H4 (cell line): ENCODE measurements at regions not wholly inside any gene's neighbourhood (a gene's known extent, or its start where the extent isn't known, plus 50 kb on each side); places are given as distances from the start of the nearest gene placed in this dataset.

Experiments used
- DNase-seq: peaks from one replicate; pipeline ENCODE4 v3.0.0-alpha.2; 2015; ENCODE audit warnings: low spot score

DNA sequence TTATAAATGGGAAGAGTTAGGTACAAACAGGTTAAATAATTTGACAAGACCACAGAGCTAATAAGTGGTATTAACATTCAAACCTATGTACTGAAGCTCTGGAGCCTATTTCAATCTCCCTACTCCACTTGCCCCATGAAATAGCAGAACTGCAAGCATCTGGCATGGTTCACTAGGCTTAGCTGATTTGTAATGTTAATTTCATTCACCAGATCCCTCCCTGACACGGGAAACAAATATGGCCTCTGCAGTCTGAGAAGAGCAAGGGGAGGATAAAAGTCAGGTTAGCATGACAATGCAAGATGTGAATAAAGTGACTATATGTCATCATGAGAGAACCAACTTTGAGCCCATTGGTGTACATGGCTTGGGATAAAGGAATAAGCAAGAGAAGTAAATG is 428.8 kb downstream of the BRINP1 start:
- DNase-seq, result no peak

DNA sequence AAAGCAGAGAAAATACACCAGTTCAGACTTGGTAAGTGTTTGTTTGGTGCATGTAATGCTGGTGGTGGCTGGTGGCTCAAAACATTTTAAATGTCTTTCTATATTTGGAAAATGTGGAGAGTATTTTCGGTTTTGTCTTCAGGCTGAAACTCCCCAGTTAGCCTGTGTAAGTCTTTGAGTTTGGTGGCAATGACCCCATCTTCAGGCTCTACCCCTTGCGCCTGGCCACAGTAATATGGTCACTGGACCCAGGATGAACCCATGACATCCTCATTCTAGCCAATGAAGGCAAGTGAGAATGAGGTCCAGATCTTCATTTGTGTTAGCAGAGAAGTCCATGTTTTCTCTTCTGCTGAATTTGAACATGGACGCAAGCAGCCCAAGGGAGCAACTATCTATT is 422.6 kb downstream of the BRINP1 start:
- DNase-seq, result no peak

DNA sequence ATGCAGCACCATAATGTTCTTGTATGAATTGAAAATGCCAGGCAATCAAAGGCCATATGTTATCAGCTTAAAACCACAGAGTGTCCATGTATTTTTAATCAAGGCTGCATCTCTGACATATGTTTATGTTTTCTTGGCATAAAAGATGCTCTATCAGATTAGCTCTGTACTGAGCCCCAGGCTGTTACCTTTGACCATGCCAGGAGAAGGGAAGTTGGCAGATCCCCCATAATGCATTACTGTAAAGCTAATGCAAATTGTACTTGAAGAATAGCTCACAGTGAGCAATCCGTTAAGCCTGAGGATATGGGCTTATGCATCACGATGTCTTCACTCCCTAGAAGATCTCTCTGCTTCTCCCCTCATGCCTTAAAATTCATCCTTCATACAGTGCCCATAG is 414.4 kb downstream of the BRINP1 start:
- no peak for DNase-seq

DNA sequence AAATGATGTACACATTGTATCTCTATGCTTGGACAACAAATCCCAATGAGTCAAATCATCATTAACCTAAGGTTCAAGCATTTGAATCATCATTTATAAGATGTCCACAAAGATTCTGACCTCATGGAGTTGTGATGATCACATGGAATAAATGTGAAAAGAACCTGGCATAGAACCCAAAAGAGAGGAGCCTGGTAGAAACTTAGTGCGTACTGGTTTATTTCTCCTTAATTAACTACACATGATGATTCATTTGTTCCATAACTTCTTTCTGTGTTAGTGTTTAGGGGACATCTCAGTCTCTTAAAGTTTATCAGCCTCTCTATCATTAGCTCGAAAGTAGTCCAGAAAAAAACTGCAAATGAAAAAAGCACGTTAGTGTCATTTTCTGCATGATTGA is 411.6 kb downstream of the BRINP1 start:
- no peak for DNase-seq

DNA sequence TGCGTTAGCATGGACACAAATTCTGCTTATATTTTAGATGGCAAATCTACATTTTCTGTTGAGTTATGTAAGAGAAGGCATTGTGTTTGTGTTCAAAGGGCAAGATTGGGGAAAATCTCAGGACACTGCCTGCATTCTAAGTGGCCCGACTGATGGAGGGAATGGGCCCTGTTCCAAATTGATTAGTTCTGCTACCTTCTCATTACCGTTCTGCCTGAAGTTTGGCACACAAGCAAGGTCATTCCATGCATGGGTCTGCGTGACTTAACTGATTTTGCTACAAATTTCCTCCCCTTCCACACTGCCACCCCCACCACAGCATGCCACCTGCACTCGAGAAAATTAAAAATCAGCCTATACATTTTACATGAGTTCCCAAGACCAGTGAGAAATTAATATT is 409.9 kb downstream of the BRINP1 start:
- DNase-seq, result no peak

DNA sequence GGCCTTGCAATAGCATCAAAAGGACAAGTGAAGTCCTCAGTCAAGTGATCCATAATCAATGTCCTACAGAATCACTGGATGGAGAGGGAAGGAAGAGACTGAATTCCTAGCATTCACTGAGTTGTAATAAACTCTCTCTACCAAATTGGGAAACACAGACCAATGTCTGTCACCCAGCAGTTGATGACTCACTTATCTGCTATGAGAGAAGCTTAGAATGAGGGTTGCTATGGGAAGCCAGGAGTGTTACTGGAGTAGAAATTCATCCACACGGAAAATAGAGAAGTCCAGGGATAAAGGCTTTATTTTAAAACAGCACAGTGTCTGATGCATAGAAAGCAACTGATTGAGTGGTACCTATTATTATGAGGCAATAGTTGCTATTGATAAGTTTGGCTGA is 407.4 kb downstream of the BRINP1 start:
- DNase-seq, result peak; percentile 42

DNA sequence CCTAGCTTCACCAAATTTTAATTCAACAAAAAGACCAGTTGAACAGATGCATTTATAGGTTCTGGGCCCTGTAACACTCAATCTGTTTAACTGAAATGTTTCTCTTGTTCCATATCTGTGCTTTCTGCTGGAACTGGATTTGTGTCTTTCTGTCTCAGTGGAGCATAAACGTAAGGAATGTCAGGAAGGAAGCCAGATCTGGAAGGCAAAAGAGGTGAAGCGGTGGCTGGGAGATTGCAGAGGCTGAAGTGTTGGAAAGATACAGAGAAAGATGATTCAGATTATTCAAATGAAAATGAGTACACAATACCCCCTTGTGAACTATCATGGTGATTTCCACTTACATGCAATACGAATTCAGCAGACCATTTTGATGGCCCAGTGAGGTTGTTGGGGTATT is 406.8 kb downstream of the BRINP1 start:
- no peak for DNase-seq

DNA sequence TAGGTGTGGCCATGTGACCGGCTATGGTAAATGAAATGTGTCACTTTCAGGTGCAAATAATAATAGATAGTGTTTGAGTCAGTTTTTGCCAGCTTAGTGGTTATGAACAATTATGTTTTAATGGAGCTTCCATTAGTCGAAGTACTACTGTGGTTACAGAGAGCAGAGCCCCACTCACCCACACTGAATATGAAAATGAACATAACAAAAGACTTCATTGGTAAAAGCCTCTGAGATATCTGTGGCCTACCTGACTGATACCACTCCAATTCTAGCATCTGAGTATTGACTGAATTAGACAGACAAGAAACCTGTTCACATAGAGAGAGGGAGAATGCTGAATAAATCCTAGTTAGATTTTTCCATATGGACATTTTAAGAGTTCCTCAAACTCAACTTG is 405.6 kb downstream of the BRINP1 start:
- no peak for DNase-seq

DNA sequence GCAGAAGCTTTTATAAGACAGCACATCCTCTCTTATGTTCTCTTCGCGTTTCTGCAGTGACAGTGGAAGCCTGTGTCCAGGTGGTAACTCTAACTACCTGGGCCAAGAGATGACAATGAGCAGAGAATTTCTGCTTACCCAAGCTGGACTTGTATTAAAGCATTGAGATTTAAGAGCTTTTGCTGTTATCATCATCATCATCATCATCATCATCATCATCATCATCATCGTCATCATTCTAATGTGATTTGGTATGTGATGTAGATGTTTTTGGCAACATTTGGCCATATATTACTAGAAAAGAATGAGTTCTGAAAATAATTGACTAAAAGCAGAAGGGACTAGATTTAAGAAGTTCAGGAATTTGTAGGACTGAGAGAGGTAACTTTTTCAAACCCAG is 401.3 kb downstream of the BRINP1 start:
- DNase-seq, result no peak

DNA sequence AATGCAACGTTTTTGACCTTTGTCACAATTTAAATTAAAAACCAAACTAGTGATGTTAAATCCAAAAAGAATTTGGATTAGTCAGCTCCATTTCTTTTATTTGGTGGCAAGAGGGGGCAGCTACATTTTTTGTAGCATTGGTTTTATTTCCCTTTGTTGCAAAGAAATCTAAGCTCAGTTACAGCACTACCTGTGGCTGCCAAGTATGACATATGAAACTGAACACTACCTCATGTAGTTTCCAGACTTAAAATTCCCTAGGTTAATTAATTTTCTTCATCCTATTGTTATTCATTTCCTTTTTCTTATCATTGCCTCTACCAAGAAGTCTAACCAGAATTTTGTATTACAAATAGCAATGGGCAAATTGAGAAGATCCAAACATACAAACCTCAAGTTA is 393.5 kb downstream of the BRINP1 start:
- DNase-seq, result no peak

DNA sequence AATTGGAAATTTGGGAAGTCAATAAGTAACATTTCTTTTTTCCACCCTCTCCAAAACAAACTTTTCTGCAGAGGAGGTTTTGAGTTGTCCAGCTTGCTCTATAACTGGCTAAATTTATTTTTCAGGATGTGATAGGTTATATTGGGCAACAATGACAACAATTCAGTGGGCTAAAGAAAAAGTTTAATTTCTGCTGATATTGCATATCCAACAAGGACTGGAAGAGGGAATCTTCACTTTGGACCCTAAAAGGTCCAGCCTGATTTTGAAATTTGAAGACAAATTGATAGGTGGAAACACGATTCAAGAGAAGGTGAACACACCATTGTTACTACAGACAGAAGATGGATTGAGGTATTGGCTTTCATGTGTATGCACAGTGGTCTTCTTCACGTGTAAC is 393.1 kb downstream of the BRINP1 start:
- DNase-seq, result no peak

DNA sequence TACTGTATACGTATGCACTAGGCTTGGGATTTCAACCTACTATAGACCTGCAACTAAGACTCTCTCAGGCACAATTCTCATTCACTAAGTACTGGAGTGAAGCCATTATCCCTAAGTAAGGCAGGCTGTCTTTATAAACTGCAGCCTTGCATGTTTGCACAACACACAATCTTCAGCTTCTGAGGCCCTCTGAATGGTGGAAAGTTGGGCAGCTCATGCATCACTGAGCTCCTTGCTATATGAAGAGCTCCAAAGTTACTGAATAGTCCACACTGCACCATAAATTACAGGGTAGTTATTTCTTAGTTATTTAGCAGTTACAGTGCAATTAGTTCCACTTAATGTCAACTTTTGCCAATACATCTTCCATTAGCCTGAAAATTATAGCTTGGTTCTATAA is 384.6 kb downstream of the BRINP1 start:
- no peak for DNase-seq

DNA sequence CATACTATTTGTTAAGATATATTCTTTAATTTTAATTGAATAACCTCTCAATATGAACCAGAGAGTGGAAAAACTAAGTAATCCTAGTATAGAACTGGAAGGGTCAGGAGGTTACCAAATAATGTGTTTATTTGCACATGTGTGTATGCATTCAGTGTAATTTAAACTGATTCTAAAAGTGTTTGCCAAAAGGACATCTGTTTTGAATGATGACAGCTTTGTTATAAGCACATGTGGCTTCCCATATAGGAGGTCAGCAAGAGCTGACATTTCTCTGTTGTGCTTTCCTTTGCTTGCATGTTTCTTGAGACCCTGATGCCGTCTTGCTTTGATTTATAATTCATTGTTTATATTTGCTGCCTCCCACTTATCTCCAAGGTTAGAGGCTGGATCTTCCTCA is 383.4 kb downstream of the BRINP1 start:
- DNase-seq, result no peak

DNA sequence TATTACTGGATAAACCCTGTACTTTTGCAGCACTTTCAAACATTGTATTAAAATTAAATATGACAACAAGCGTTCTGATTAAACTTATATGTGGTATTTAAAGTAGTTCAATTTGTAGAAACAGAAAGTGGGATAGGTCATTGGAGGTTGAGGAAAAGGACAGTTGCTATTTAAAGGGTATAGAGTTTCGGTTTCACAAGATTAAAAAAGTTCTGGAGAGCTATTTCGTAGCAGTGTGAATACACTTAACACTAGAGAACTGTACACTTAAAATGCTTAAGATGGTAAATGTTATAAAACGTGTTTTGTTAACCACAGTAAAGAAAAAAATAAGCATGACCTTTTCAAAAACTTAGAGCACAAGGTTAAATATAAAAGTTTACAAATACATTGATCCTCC is 382.1 kb downstream of the BRINP1 start:
- no peak for DNase-seq

DNA sequence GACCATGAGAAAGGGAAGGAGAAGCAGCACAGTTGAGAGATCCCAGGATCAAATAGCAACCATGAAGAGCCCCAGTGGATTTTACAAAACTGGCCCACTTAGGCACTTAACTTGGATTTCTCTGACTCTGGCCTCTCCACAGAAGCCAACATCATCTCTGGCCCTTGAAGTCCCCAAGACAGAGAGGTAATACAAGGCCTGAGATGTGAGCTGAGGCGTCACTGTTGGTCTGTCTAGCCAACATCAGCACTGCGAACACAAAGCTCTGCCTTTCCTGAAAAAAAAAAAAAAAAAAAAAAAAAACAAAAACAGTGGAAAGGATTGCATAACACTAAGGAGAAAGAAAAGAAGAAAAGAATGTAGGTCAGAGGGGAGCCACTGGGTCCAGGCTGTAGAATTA is 378.3 kb downstream of the BRINP1 start:
- DNase-seq, result no peak

DNA sequence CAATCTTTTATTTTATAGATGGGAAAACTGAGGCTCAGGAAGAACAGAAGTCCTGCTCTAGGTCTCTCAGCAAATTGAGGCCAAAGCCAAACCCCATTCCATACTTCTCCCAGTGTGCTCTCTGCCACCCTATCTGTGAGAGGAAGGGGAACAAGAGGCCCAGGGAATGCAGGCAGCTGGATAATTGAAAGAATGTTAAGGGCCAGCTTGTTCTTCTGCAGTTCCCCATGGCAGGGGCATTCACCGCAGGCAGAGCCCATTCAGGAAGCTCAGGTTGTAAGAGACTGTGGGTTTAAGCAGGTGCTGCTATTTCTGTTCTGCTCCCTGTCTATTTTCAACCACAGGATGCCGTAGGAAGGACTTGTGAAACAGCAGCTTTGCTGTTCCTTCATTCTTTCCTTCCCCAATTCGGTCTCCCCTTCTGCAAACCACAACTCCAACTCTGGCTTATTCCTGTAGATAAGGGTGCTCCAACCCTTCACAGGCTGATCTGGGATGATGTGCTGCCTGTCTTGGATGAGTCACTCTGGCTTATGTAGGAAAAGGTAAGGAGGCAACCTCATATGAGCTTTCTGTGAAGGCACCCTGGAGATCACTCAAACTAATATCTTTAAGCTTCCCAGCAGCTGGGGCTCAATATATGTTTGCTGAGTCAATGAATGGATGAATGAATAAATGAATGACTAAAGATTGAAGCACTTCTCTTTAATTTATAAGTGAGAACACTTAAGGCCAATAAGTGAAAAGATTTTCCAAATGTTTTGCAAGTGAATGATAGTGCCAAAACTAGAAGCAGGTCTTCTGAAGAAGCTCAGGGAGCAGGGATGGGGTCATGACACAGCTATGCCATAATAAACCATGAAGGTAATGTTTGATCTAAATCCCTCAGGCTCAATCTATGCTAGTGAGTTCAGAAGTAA is 377.6 kb downstream of the BRINP1 start:
- DNase-seq, result no peak

DNA sequence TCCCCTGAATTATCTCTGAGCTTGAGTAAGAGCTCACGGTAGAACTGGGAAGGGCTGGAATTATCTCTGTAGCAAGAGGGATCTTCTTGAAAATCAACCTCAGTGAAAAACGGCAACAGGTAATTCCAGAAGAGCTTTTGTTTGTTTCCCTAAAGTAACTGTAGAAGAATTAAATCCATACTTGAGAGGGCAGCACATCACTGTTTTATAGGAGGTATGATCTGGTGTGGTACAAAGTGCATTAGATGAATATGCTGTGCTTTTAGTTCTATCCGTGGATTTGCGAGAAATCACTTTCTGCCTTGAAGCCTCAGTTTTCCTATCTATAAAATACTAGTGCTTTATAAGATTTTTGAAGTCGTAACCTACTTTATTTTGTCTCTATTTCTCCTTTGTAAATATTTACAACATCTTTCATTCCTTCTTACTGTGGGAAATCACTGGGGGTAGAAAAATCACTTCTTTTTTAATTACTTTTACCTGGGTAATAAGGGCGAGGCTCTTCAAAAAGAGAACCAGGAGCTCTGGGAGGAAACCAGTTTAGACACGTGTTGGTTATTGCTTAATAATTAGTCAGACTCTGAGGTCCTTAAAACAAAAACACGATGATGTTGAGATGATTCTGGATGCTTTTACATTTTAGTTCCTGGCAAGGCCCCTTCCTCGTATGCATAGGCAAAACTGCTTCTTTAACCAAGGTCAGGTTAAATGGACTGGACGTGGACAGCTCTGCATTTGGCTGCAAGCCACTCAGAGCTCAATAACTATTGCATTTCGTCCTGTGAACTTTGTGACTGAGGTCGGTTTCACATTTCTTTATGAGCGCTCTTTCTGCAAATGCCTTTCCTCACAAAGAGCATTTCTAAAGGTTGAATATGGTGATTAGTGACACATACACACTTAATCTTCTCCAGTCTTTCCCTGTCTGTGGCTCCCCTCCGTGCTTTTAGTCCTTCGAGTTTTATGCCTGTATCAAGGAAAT is 376.1 kb downstream of the BRINP1 start:
- DNase-seq, result no peak

DNA sequence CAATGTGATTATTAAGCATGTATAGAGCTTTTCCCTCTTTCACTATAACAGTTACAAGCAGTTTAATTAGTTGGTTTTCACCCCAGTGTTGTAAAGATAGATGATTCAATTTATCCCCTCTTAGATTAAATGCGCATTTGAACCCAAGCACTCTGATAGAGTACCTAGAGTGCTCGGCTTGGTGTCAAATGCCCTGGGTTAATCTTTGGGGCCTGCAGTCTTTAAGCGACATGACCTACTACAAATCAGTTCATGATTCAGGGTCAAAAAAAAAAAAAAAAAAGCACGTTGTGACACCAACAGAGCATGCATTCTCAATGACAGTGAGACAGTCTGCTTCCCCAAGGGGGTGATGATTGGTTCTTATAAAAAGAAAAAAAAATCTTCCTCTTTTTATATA is 375.3 kb downstream of the BRINP1 start:
- DNase-seq, result no peak

DNA sequence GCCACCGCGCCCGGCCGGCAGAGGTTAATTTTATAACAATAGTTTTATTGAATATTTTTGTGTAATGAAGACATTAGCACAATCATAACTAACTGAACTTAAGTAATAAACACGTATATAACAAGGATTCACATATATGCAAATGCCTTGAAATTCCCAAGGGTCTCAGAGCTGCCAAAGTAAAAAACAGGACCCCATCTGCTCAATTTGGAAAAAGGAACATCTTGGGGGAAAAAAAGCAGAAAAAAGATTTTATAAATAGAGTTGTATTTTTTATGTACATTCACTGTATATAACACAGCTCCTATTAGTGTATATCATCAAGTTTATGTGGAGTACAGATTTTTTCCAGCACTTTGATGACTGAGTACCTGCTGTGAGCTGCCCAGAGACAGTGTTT is 366.7 kb downstream of the BRINP1 start:
- DNase-seq, result no peak

DNA sequence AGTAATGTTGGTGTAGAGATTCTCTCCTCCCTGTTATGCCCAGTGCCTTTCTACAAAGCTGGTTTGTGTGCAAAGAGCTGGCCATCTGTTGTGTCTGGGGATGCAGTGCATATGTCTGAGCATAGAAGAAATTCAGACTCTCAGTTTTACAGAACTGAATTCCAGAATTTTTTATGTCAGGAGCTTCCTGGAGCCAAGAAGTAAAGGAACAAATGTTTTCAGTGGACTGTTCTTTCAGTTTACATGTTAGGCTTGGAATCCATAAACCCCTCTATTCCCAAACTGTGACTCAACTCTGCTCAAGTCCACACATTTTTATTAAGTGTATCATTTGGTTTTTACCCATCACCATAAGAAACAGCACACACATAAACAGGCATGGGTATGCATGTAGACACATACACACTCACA is 366.0 kb downstream of the BRINP1 start:
- no peak for DNase-seq

DNA sequence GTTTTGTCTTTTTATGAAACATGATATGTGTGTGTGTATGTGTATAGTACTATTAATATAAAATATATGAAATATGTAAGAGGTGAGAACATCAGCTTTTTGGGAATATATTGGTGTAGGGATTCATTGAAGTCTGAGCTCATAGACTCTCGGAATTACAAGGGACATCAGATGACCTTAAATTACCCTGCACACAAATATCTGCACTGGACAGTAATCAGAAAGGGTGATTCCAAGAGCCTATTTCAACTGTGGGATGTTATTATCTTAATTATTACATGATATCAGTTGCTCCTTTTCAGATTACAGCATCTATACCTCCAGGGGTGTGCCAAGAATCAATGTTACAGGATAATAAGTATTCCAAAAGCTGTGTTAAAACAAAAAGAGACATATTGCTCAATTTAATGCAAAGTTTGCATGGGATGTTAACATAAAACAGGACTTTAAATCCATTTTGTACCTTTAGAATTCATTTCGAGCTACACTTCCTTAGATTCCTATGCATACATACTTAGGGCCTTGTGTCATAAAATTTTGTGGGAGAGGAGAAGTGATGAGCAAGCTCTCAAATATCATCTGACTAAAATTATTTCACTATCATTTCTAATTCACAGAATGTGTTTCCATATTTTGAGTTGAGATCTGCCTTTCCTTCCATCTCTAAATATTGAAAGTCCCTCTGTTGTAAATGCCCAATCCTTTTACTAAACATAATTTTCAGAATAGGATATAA is 365.2 kb downstream of the BRINP1 start:
- DNase-seq, result no peak

DNA sequence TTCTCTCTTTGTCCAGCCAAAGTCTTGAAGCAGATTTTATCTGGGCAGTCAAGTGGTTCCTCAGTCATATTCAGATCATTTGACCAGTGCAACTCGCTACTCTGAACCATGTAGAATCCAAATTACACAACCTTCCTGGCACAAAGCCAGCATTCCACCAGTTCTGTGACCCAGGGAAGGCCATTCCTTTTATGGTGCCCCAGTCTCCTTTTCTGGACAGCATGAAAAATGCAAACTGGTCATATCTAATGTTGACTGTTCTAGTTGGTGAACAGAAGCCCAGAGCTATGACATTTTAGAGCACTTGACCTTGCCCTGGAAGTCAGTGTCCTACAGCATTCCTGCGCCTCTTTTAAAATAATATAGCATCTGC is 364.6 kb downstream of the BRINP1 start:
- peak; percentile 25 for DNase-seq
